Stimulated activated CD4-positive, alpha-beta T cell treated with anti-CD3 and anti-CD28 coated beads, Interleukin-2, amount 100 ng/mL, for 24 hours (primary cell): ENCODE measurements at regions not wholly inside any gene's neighbourhood (a gene's known extent, or its start where the extent isn't known, plus 50 kb on each side); places are given as distances from the start of the nearest gene placed in this dataset.
"Not testable (repeated sequence)": the region's sequence is repeated elsewhere in the genome, so short reads cannot be mapped to it uniquely, and the experiment has no call there.

ENCODE experiments used
- DNase-seq, 2 donors: peaks; one replicate each; pipeline ENCODE4 v3.0.0-alpha.2; 2020

GRCh38 chr7:41416208-41416595, 286.7 kb downstream of the INHBA start:
- no peak for DNase-seq

GRCh38 chr7:41415471-41416207, 287.3 kb downstream of the INHBA start:
- DNase-seq = no peak

GRCh38 chr7:41415051-41415450, 287.8 kb downstream of the INHBA start:
- DNase-seq = no peak

DNA sequence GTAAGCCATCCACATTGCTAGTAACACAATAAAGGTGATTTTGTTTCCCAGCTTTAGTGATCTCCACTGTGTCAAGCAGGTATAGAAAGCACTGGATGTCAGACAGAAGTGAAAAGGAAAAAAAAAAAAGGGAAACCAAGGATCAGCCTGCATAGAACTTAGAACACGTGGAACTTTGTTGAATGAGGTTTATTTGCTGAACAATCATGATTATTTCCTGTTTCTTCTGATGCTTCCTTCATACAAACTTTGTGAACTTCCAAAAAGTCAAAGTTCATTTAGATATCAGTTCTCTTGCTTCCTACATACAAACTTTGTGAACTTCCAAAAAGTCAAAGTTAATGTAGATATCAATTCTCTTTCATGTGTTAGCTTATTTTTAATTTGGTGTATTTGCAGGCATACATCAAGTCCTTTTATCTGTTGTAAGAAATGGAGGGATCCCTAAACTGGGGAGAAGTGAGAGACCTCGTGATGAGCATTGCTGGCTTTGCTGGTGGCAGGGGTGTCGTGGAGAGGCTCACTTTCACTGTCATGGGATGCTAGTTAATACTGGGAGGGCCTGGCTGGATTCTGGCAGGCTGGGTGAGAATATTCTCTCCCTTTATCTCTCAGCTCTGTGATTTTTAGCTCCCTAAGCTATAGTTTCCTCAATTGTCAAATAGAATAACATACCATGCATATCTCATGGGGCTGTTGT, 298.4 kb downstream of the INHBA start:
- no peak for DNase-seq

DNA sequence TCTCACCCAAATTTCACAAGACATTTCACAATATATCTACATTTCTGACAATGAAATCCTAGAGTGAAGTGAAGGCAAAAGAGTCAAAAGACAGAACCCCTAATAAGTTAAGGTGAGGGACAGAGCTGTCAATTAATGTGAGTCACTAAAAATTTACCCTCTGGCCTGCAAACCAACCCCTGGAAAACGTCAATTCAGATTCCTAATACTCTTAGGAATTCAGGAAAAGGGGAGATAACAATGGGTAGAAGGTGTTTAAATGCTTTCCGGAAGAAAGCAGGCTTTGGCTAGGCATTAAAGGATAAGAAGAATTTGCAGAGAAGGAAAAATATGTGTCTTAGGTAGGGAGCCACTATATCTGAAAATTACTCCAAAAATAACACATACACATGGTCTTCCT, 299.6 kb downstream of the INHBA start:
- DNase-seq = no peak

GRCh38 chr7:41401833-41402232, 301.1 kb downstream of the INHBA start:
- DNase-seq = no peak

GRCh38 chr7:41399171-41399570, 303.7 kb downstream of the INHBA start:
- DNase-seq = no peak

- no peak for DNase-seq
Measured at GRCh38 chr7:41391818-41392217, 311.1 kb downstream of the INHBA start.

DNA sequence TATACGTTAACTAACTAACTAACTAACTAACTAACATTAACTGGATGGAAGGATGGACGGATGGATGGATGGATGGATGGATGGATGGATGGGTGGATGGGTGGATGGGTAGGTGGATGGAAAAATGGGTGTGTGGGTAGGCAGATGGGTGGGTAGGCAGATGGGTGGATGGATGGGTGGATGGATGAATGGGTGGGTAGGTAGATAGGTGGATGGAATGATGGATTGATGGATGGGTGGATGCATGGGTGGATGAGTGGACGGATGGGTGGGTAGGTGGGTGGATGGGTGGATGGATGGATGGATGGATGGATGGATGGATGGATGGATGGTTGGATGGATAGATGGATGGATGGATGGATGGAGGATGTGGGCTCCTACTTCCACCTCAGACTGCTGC, 314.0 kb downstream of the INHBA start:
- DNase-seq = not testable (repeated sequence)

GRCh38 chr7:41385996-41386395, 316.9 kb downstream of the INHBA start:
- no peak for DNase-seq

GRCh38 chr7:41384418-41384817, 318.5 kb downstream of the INHBA start:
- no peak for DNase-seq

DNA sequence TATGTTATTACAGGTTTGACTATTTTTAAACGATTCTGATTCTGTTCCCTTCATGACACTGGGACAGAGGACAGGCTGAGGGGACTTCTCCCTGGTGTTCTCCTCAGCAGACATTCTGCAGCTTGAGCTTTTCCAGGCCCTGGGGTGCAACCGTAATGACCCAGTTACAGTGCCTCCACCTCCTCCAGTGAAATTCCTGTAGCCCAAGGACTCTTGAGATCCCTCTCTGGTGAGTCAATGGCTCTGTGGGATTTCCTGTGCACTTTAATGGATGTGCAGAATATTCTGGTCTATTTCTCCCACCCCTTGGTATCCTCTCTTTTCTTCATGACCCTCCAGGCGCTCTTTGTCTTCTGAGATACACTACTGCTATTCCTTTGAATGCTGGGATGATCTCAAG, 319.3 kb downstream of the INHBA start:
- no peak for DNase-seq

GRCh38 chr7:41378156-41378555, 324.7 kb downstream of the INHBA start:
- DNase-seq = no peak

DNA sequence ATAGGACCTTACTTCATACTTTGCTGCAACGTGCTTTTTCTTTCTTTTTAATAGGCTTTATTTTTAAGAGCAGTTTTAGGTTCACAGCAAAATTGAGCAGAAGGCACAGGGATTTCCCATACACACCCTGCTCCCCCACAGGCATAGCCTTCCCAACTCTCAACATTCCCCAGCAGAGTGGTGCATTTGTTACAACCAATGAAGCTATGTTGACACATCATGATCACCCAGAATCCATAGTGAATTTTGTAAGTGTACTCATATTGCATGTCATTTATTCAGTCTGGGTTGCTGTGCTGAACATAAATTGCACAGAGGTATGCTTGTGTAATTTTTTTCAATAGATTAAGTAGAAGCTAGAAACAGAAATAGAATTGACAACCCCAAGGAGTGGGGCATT, 327.3 kb downstream of the INHBA start:
- DNase-seq = no peak

- DNase-seq = no peak
Measured at GRCh38 chr7:41374150-41374848, 328.6 kb downstream of the INHBA start.

- DNase-seq = no peak
Measured at GRCh38 chr7:41367967-41368882, 334.7 kb downstream of the INHBA start.

- DNase-seq = no peak
Measured at GRCh38 chr7:41351091-41351490, 351.8 kb downstream of the INHBA start.

GRCh38 chr7:41346878-41347277, 356.0 kb downstream of the INHBA start:
- no peak for DNase-seq

GRCh38 chr7:41339913-41340676, 362.8 kb downstream of the INHBA start:
- no peak for DNase-seq

GRCh38 chr7:41336981-41337380, 365.9 kb downstream of the INHBA start:
- no peak for DNase-seq

- DNase-seq = no peak
Measured at GRCh38 chr7:41336455-41336952, 366.4 kb downstream of the INHBA start.
